Peyer's patch (tissue), 4 donors: ENCODE measurements at regions not wholly inside any gene's neighbourhood (a gene's known extent, or its start where the extent isn't known, plus 50 kb on each side); places are given as distances from the start of the nearest gene placed in this dataset.

ENCODE experiments used
- POLR2A ChIP-seq, 2 donors: fragments of 450-650 bp; IDR thresholded peaks; one replicate each; pipeline ENCODE4 v1.5.1; 2017; ENCODE audit warnings: antibody characterized with exemption in 2 of 2, mild to moderate bottlenecking in 2 of 2, moderate library complexity in 2 of 2
- TF ChIP-seq, protein P1 (sequence below), 6 experiments: fragments of 450-650 bp in 4 of 6; fragments of 200-600 bp in 2 of 6; sonication (generic) in 1 of 6; IDR thresholded peaks; one replicate each; pipeline ENCODE4 v1.5.1; 2017 to 2019; ENCODE audit warnings: antibody characterized with exemption in 6 of 6, mild to moderate bottlenecking in 3 of 6, moderate library complexity in 1 of 6

DNA sequence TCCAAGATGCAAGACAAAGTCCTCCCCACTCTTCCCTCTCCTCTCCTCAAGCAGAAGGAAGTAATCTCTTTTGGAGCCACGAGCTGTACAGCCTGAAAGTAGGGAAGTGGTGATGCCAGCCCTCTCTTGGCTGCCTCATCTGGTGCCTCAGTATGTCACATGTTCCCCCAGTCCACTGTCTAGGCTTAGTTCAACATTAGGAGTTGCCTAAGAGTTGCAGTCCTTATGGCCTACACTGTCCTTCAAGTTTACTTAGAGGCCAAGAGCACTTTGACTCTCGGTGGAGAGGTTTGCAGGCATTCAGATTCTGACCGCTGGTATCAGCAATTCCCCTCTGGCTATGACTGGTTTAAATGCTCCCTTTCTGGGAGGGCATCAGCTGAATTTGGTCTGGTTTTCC lies 735.6 kb downstream of the GLUD2 start:
- TF ChIP-seq, protein P1, sequence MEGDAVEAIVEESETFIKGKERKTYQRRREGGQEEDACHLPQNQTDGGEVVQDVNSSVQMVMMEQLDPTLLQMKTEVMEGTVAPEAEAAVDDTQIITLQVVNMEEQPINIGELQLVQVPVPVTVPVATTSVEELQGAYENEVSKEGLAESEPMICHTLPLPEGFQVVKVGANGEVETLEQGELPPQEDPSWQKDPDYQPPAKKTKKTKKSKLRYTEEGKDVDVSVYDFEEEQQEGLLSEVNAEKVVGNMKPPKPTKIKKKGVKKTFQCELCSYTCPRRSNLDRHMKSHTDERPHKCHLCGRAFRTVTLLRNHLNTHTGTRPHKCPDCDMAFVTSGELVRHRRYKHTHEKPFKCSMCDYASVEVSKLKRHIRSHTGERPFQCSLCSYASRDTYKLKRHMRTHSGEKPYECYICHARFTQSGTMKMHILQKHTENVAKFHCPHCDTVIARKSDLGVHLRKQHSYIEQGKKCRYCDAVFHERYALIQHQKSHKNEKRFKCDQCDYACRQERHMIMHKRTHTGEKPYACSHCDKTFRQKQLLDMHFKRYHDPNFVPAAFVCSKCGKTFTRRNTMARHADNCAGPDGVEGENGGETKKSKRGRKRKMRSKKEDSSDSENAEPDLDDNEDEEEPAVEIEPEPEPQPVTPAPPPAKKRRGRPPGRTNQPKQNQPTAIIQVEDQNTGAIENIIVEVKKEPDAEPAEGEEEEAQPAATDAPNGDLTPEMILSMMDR (IDR thresholded peaks at IDR 0.05) = no peak
- no peak for TF ChIP-seq POLR2A (IDR thresholded peaks at IDR 0.05)
